Liver (tissue), 8 donors: ENCODE measurements at regions not wholly inside any gene's neighbourhood (a gene's known extent, or its start where the extent isn't known, plus 50 kb on each side); places are given as distances from the start of the nearest gene placed in this dataset.

Experiments used
- DNase-seq: peaks from one replicate; pipeline ENCODE4 v3.0.0-alpha.2; 2017; ENCODE audit warnings: low spot score
- H3K27ac ChIP-seq, 2 donors: one replicate each; pipeline ENCODE4 v1.7.0; 2013; ENCODE audit warnings: inconsistent platforms in 2 of 2, low read length in 2 of 2, control low read depth in 1 of 2, low read depth in 1 of 2, mild to moderate bottlenecking in 1 of 2
- H3K27me3 ChIP-seq, 4 donors: one replicate each; pipeline versions ENCODE4 v1.6.1 to v1.7.0; 2013; ENCODE audit warnings: low read length in 3 of 4, inconsistent platforms in 1 of 4, mild to moderate bottlenecking in 1 of 4, moderate library complexity in 1 of 4; ENCODE audit not compliant: control insufficient read depth in 4 of 4, insufficient read depth in 4 of 4
- H3K36me3 ChIP-seq, 4 donors: one replicate each; pipeline versions ENCODE4 v1.6.1 to v1.7.0; 2013; ENCODE audit warnings: low read length in 3 of 4, mild to moderate bottlenecking in 3 of 4, low read depth in 1 of 4, moderate library complexity in 1 of 4; ENCODE audit not compliant: control insufficient read depth in 4 of 4, insufficient read depth in 3 of 4
- H3K4me1 ChIP-seq, 4 donors: one replicate each; pipeline versions ENCODE4 v1.6.1 to v1.7.0; 2013; ENCODE audit warnings: low read length in 3 of 4, mild to moderate bottlenecking in 3 of 4, moderate library complexity in 1 of 4; ENCODE audit not compliant: control insufficient read depth in 4 of 4, insufficient read depth in 4 of 4
- H3K4me3 ChIP-seq, 3 donors: one replicate each; pipeline versions ENCODE4 v1.6.1 to v1.7.0; 2013; ENCODE audit warnings: low read length in 3 of 3, control low read depth in 1 of 3, low read depth in 1 of 3, mild to moderate bottlenecking in 1 of 3
- H3K9ac ChIP-seq, 2 donors: one replicate each; pipeline ENCODE4 v1.7.0; 2013; ENCODE audit warnings: low read length in 2 of 2, mild to moderate bottlenecking in 2 of 2, moderate library complexity in 2 of 2, control low read depth in 1 of 2, low read depth in 1 of 2
- H3K9me3 ChIP-seq, 4 donors: one replicate each; pipeline versions ENCODE4 v1.6.1 to v1.7.0; 2013; ENCODE audit warnings: low read length in 3 of 4; ENCODE audit not compliant: control insufficient read depth in 4 of 4
- EGR1 ChIP-seq, 2 donors: IDR thresholded peaks; 2 replicates each; pipeline ENCODE4 v1.6.1; 2016 to 2018; ENCODE audit warnings: antibody characterized with exemption in 2 of 2, low read depth in 2 of 2
- FOXA1 ChIP-seq: IDR thresholded peaks from 2 replicates; pipeline ENCODE4 v1.6.1; 2016; ENCODE audit warnings: antibody characterized with exemption
- FOXA2 ChIP-seq: IDR thresholded peaks from 2 replicates; pipeline ENCODE4 v1.6.1; 2016; ENCODE audit warnings: antibody characterized with exemption
- GABPA ChIP-seq, 2 donors: IDR thresholded peaks in 1 of 2; conservative IDR thresholded peaks in 1 of 2; 2 replicates each; pipeline ENCODE4 v1.6.1; 2016; ENCODE audit warnings: antibody characterized with exemption in 2 of 2, mild to moderate bottlenecking in 1 of 2, moderate library complexity in 1 of 2
- HNF4A ChIP-seq, 2 donors: conservative IDR thresholded peaks; 2 replicates each; pipeline ENCODE4 v1.6.1; 2016; ENCODE audit warnings: antibody characterized with exemption in 2 of 2, mild to moderate bottlenecking in 2 of 2
- HNF4G ChIP-seq: IDR thresholded peaks from 2 replicates; pipeline ENCODE4 v1.6.1; 2016; ENCODE audit warnings: antibody characterized with exemption
- NR2F2 ChIP-seq: IDR thresholded peaks from 2 replicates; pipeline ENCODE4 v1.6.1; 2016; ENCODE audit warnings: antibody characterized with exemption
- SP1 ChIP-seq: IDR thresholded peaks from 2 replicates; pipeline ENCODE4 v1.6.1; 2018; ENCODE audit warnings: antibody characterized with exemption, mild to moderate bottlenecking
- YY1 ChIP-seq: IDR thresholded peaks from 2 replicates; pipeline ENCODE4 v1.6.1; 2016; ENCODE audit warnings: antibody characterized with exemption, mild to moderate bottlenecking
- WGBS: extraction: QIAGEN DNeasy Blood & Tissue Kit; methylation state at CpG from one replicate; pipeline ENCODE4 v1.1.7; 2013; 5-methylcytosine and 5-hydroxymethylcytosine counted together
- TF ChIP-seq, protein P1 (sequence below): IDR thresholded peaks from 2 replicates; pipeline ENCODE4 v1.6.1; 2016; ENCODE audit warnings: antibody characterized with exemption
- TF ChIP-seq, protein P2 (sequence below): IDR thresholded peaks from 2 replicates; pipeline ENCODE4 v1.6.1; 2016; ENCODE audit warnings: antibody characterized with exemption
- TF ChIP-seq, protein P3 (sequence below): fragments of 150-350 bp; IDR thresholded peaks from 2 replicates; pipeline ENCODE4 v1.5.1; 2017; ENCODE audit warnings: improper control_type of control experiment, low read depth, low read length; ENCODE audit not compliant: missing input control
- TF ChIP-seq, protein P4 (sequence below): IDR thresholded peaks from 2 replicates; pipeline ENCODE4 v1.6.1; 2016; ENCODE audit warnings: antibody characterized with exemption, mild to moderate bottlenecking
- donor health status: healthy.
- donor health status: healthy.
- donor health status: healthy.
- donor health status: healthy.
- donor health status: healthy.

DNA sequence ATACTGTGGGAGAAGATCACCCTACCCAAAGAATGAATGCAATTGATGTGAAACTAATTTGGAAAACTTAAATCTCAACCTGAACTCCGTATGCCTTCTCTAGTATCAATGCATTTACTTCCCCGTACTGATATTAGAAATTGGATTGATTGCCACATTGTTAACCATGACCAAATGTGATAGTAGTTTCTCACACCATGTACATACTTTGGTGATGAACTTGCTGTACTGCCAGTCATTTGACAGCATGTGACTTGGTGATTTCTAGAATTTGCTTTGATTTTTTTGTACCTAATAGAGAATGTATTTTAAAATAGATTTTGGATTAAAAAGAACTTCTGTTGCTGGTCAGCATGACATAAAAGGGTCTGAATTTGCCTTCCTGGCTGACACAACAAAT lies 579.8 kb upstream of the TMEM132C start:
- no peak for TF ChIP-seq SP1
- TF ChIP-seq, protein P1, sequence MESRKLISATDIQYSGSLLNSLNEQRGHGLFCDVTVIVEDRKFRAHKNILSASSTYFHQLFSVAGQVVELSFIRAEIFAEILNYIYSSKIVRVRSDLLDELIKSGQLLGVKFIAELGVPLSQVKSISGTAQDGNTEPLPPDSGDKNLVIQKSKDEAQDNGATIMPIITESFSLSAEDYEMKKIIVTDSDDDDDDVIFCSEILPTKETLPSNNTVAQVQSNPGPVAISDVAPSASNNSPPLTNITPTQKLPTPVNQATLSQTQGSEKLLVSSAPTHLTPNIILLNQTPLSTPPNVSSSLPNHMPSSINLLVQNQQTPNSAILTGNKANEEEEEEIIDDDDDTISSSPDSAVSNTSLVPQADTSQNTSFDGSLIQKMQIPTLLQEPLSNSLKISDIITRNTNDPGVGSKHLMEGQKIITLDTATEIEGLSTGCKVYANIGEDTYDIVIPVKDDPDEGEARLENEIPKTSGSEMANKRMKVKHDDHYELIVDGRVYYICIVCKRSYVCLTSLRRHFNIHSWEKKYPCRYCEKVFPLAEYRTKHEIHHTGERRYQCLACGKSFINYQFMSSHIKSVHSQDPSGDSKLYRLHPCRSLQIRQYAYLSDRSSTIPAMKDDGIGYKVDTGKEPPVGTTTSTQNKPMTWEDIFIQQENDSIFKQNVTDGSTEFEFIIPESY, result no peak
- TF ChIP-seq, protein P2, sequence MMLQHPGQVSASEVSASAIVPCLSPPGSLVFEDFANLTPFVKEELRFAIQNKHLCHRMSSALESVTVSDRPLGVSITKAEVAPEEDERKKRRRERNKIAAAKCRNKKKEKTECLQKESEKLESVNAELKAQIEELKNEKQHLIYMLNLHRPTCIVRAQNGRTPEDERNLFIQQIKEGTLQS, result no peak
- Histone ChIP-seq H3K27me3 (peaks cover 0 to 6% (median 0%) of the 10 kb centered on the region in 4 donors), H3K9ac (no peak overlapping the region), H3K27ac (no peak overlapping the region), H3K4me1 (no peaks in the 10 kb centered on the region), H3K9me3 (peaks cover 0 to 6% (median 0%) of the 10 kb centered on the region in 4 donors), H3K4me3 (no peak overlapping the region), H3K36me3 (no peaks in the 10 kb centered on the region)
- no peak for DNase-seq
- WGBS, result 80% methylated on average over 2 of the region's 2 CpGs

DNA sequence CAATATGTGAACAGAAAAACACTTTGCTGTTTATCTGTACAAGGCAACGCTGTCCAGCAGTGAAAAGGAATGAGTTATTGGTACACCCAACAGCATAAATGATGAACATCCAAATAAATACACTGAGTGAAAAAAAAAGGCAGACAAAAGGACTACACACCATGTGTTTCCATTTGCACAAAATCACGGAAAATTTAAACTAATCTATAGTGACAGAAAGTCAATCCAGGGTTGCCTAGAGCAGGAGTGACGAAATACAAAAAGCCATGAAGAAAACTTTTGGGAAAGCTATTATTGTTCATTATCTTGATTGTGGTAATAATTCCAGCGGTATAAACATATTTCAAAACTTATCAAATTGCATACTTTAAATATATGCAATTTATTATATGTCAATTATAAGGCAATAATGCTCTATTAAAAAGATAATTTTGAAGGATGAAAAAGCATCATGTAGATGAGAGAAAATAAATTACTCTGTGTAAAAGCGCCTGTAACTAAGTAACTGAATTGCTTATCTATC lies 578.0 kb upstream of the TMEM132C start:
- Histone ChIP-seq H3K27ac (no peak overlapping the region), H3K9ac (no peak overlapping the region), H3K4me3 (no peak overlapping the region), H3K36me3 (no peaks in the 10 kb centered on the region), H3K9me3 (no peaks in the 10 kb centered on the region), H3K27me3 (peaks cover 0 to 6% (median 0%) of the 10 kb centered on the region in 4 donors), H3K4me1 (no peaks in the 10 kb centered on the region)
- 68% methylated on average over 5 of the region's 5 CpGs for WGBS
- TF ChIP-seq SP1 (no peak), HNF4G (no peak), FOXA1 (no peak), GABPA (IDR thresholded peaks at IDR 0.05 in 1 of 2, conservative IDR thresholded peaks at IDR 0.05 in 1 of 2) (no peak), NR2F2 (no peak), YY1 (no peak), FOXA2 (no peak), HNF4A (conservative IDR thresholded peaks at IDR 0.05) (no peak), EGR1 (IDR thresholded peaks at IDR 0.05; ENCODE audit: low read depth in 2 of 2) (no peak)
- TF ChIP-seq, protein P3, sequence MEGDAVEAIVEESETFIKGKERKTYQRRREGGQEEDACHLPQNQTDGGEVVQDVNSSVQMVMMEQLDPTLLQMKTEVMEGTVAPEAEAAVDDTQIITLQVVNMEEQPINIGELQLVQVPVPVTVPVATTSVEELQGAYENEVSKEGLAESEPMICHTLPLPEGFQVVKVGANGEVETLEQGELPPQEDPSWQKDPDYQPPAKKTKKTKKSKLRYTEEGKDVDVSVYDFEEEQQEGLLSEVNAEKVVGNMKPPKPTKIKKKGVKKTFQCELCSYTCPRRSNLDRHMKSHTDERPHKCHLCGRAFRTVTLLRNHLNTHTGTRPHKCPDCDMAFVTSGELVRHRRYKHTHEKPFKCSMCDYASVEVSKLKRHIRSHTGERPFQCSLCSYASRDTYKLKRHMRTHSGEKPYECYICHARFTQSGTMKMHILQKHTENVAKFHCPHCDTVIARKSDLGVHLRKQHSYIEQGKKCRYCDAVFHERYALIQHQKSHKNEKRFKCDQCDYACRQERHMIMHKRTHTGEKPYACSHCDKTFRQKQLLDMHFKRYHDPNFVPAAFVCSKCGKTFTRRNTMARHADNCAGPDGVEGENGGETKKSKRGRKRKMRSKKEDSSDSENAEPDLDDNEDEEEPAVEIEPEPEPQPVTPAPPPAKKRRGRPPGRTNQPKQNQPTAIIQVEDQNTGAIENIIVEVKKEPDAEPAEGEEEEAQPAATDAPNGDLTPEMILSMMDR, result no peak
- TF ChIP-seq, protein P1, result no peak
- TF ChIP-seq, protein P4, sequence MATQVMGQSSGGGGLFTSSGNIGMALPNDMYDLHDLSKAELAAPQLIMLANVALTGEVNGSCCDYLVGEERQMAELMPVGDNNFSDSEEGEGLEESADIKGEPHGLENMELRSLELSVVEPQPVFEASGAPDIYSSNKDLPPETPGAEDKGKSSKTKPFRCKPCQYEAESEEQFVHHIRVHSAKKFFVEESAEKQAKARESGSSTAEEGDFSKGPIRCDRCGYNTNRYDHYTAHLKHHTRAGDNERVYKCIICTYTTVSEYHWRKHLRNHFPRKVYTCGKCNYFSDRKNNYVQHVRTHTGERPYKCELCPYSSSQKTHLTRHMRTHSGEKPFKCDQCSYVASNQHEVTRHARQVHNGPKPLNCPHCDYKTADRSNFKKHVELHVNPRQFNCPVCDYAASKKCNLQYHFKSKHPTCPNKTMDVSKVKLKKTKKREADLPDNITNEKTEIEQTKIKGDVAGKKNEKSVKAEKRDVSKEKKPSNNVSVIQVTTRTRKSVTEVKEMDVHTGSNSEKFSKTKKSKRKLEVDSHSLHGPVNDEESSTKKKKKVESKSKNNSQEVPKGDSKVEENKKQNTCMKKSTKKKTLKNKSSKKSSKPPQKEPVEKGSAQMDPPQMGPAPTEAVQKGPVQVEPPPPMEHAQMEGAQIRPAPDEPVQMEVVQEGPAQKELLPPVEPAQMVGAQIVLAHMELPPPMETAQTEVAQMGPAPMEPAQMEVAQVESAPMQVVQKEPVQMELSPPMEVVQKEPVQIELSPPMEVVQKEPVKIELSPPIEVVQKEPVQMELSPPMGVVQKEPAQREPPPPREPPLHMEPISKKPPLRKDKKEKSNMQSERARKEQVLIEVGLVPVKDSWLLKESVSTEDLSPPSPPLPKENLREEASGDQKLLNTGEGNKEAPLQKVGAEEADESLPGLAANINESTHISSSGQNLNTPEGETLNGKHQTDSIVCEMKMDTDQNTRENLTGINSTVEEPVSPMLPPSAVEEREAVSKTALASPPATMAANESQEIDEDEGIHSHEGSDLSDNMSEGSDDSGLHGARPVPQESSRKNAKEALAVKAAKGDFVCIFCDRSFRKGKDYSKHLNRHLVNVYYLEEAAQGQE, result no peak
- TF ChIP-seq, protein P2, result no peak
- DNase-seq, result no peak
